ENCODE measurements at regions not wholly inside any gene's neighbourhood (a gene's known extent, or its start where the extent isn't known, plus 50 kb on each side); places are given as distances from the start of the nearest gene placed in this dataset.
A peak's percentile ranks its signal among the peaks of the same experiment; 100 is the strongest.
"Not testable (repeated sequence)": the region's sequence is repeated elsewhere in the genome, so short reads cannot be mapped to it uniquely, and the experiment has no call there.

DNA sequence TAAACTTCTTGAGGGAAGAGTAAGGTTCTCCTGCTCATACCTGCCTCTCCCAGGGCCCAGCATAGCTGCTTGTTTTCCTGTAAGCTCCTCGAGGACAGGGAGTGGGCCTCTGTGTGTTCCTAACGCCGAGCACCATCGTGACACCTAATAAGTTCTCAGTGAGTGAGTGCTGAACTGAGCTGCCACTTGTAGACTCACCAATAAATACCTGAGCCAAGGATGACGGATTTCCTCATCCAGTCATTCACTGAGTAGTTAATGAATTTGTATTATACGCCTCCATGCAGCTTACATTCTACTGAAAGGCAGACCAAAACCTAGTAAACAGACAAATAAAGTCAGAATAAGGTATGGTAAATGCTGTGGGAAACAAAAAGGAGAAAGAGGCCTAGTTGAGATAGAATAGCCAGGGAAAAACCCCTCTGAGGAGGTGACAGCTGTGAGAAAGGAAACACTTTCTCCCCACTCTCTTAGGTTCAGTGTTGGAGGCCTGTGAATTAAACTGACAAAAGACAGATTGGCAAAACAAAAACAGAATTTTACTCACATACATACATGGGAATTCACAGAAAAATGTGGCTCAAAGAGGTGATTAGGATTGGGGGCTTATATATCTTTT is 138.6 kb downstream of the B3GNT2 start:
- DNase-seq (ENCODE audit: low read depth in 2 of 2): no peak

DNA sequence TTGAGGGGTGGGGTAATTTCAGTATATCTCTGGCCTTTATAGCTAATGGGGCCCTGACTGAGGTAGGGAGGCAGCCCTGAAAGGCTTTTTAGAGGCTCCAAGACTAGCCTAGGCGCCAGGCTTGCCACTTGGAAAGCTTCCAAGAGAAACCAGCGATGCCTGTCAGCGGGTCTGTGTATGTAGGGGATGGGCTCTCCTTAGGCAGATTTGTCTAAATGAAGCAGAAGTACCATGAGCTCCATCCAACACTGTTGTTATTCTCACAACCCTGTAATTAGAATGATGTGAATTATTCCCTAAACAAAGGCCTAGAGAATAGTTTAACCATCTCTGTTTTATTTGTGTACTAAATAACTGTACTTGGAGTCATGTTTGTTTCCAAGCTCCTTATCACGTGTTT is 138.1 kb downstream of the B3GNT2 start:
- no peak for DNase-seq (ENCODE audit: low read depth in 2 of 2)

DNA sequence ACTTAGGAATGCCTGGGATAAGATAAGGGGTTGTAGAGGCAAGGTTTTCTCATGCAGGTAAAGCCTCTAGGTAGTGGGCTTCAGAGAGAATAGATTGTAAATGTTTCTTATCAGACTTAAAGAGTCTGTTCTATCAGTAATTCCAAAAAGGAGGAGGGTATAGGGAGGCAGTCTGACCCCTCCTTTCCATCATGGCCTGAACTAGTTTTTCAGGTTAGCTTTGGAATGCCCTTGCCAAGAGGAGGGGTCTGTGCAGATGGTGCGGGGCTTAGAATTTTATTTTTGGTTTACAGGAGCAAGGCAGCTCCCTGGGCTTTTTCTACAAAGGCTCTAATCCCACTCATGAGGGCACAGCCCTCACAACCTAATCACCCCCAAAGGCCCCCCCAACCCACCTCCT is 135.0 kb downstream of the B3GNT2 start:
- DNase-seq (ENCODE audit: low read depth in 2 of 2): no peak

DNA sequence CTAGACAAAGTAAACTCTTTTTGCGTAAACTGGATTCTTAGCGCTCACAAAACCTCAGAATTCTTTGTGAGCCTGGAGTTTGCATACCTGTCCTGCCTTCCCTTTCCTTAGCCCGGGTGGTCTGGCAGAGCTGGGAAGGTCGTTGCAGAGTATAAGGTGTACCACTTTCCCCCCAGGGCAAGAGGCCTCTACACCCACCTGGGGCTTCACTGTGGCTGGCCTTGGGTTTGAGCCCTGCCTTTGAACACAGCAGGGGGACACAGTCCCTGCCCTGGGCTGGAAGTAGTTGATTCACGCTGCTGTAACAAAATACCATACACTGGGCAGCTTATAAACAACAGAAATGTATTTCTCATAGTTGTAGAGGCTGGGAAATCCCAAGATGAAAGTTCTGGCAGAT is 133.9 kb downstream of the B3GNT2 start:
- no peak for DNase-seq (ENCODE audit: low read depth in 2 of 2)

DNA sequence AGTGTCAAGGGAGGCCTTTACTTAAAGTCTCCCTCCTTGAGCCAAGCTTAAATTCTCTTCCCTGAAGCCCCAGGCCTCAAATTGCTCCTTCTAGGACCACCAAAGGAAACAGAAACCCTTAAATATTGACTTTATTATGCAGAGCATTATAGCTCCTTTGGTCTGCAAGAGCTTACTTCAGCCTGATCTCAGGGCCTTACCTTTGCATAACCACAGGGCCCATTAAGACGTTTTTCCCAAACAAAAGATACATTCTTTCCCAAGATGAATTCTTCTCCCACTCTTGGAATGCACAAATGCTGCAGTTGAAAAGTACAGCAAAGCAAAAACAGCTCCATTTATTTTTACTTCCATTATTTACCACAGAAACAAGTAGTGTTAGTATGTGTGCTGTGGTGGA is 130.8 kb downstream of the B3GNT2 start:
- no peak for DNase-seq (ENCODE audit: low read depth in 2 of 2)

DNA sequence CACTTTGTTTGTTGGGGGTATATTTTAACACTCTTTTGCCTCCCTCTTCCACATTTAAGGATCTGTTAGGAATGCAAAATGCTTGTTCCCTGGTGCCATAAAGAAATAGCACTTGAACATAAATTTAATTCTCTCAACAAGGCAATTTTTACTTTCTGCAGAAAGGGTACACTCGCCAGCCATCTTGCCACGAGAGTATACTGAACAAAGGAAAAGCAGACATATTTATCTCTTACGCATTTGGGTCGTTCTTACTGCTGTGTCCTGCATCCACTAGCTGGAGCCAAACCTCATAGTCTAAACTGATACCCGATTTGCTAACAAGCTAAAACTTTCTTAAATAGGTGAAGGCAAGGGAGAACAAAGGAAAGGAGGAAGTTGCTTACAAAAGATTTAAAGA is 129.5 kb downstream of the B3GNT2 start:
- DNase-seq (ENCODE audit: low read depth in 2 of 2): no peak

DNA sequence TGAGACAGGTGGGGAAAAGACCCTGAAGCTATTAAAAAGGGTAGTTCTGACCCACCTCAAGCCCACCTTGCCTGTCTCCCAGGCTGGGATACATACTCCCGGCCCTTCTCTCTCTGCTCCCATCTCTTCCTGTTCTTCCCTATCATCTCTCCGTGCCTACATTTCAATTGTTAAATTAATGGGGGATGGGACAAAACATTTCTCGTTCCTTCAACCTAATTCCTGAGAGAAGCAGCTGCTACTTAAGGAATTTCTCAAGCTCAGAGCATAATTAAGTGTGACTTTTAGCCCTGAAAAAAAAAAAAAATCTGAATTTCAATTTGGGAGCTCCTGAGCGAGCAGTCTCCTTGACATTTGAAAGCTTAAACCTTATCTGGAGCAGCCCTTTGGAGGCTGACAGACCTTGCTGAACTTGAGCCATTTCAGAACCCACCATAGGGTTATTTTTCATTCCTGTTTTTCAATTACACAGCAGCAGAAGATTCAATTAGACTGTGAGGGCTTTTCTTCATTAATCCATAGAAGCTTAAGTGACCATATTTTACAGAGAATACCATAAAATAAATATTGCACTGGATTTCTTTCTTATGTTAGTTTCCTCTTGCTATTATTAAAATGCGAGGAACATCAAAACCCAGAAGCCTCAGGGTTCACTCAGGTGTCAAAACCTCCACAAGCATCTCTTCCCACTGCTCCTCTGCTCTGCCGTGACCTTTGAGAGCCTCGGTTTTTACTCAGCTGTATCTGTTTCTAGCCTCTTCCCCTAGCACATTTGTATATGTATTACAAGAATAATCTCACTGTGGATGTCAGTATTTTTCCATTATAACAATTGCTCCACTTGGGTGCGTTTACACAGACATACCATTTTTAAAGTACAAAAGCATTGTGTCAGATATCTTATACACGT is 125.7 kb downstream of the B3GNT2 start:
- DNase-seq (ENCODE audit: low read depth in 2 of 2): no peak

DNA sequence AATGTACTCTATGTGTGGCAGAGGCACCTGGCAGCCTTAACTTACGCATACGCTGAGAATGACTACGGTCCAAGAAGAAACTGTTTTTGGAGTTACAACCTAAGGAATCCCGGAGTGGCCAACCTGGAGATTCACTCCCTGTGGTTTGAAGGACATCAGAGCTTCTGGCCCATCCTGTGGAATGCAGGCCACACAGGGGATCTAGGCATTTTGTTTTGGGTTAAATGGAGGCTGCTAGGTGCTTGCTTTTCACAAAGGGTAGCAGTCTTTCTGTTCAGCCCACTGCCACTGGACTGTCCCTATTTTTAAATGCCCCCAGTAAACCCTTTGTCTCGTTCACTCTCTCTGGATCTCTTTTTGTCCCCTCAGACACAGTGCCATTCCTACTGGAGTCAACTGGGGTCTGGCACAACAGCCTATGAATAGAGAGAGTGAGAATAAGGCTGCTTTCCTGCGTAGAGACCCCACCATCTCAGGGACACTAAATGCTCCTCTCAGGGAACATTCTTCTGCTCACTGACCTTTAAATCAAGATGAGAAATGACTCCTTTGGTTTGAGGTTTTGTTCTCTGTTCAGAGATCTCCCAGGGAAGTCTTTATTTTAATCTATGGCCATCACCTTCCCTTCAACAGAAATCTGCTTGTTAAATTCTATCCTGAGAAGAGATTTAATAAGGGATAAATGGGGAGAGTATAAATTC is 124.9 kb downstream of the B3GNT2 start:
- DNase-seq (ENCODE audit: low read depth in 2 of 2): no peak

DNA sequence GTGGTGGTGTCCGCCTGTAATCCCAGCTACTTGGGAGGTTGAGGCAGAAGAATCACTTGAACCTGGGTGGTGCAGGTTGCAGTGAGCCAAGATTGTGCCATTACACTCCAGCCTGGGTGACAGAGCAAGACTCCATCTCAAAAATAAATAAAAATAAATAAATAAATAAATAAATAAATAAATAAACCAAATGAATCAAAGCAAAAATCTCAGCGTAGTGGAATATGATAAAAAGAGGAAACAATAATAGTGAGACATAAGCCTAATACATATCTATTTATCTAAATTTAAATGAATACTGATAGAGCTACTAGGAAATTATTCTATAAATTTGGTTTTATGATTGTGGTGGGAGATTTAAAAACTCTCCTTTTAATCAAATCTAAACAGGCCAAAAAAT is 124.2 kb downstream of the B3GNT2 start:
- not testable (repeated sequence) for DNase-seq (ENCODE audit: low read depth in 2 of 2)

DNA sequence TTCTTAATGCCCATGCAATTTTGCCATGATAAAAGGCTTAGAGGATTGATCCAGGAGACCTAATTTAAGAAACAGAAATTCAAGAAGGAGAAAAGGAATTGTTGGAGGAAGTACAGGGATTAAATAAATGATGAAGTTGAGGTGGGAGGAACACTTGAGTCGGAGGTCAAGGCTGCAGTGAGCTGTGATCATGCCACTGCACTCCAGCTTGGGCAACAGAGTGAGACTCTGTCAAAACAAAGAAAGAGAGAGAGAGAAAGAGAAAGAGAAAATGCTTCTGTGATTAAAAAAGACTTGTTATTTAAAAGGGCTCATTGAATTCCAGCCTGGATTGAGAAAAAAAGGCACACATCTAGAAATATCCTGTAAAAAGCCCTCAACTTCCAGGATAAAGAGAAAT is 123.2 kb downstream of the B3GNT2 start:
- DNase-seq (ENCODE audit: low read depth in 2 of 2): no peak

DNA sequence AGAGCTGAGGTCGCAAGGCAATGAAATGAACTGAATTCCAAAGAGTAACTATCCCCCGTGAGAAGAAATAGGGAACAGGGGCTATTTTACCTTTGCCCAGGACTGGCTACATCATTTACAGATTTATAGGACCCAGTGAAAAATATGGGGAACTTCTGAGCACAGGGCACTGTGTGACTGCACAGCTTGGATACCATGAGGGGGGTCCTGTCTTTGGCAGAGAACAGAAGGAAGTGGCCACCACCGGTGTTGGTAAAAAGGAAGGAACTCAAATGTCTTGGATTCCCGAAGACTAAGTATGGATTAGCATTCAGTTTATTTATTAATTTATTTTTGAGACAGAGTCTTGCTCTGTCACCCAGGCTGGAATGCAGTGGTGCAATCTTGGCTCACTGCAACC is 119.6 kb downstream of the B3GNT2 start:
- no peak for DNase-seq (ENCODE audit: low read depth in 2 of 2)

DNA sequence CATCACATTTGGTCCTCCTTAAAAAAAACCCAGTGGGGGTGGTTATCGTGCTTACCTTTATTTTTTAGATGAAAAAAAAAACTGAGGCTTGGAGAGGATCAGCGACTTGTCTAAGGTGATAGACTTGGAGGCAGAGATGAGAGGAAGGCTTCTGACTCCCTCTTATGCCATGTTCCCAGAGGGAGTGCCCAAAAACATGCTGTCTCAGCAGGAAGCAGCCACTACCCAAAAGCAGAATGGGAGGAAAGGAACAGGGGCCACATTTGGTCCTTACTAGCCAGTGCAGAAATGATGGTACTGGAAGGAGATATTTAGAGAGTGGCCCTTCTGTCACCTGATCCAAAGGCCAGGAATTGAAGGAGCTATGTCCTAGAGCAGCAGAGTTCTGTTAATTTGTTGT is 118.4 kb downstream of the B3GNT2 start:
- DNase-seq (ENCODE audit: low read depth in 2 of 2): no peak

DNA sequence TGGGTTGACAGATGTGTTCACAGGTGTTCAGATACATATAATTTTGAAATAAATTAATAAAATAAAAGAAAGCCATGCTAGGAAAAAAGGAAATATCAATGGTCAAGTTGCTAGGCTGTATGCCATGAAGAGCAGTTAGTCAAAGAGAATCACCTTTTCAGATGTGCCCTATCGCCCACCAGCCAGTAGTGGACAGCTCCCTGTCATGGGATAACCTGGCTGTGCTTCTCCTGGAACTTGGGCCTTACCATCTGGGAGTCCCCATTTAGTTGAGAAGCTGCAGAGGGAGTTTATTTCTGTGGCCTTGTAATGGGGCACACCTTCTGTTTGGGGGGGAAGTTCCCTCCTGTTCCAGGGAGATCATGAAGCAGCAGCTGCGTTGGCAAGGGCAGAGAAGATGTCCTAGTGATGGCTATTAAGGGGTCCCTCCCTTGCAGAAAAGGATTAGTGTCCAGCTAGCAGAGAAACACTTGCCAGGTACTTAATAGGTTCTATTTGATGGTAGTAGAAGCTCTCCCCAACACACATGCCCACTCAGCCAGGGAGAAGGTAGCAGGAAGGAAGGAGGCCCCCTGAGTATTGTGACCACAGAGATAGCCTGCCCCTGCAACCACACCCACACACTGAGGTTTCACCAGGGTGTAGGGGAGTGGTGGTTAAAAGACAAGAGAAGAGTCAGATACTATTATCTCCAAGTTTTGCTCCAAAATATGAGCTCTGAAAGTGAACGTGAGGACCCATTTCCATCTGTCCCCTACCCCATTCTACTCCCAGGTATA is 117.7 kb downstream of the B3GNT2 start:
- DNase-seq (ENCODE audit: low read depth in 2 of 2): peak in 1 of 2 donors; percentile 15

DNA sequence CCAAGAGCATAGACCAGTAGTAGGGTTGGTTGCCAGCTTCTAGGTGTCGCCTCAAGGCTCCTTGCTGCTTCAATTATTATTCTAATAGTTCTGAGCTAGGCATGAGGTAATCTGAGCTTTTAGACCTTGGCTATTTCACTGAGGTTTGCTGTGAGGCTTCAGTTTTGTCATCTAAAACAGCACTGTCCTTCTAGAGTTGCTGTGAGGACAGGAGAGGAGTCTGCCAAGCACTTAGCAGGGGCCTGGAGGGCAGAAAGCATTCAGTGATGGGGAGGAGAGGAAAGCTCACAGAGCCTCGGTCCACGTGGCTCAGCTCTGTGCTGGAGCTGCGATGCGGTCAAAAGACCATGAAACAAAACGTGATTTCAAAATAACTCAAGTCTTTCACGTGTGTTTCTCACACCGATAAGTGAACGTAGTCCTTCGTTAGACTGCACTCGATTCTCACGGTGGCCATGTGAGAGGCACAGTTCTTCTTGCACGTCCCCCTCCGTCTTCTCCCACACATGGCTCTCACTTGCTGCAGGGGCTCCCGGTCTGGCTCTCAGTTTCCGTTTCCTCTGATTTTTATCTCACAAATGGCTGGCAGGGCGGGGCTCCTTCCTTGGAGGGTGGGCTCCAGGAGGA is 113.7 kb downstream of the B3GNT2 start:
- peak in 1 of 2 donors; percentile 15 for DNase-seq (ENCODE audit: low read depth in 2 of 2)

DNA sequence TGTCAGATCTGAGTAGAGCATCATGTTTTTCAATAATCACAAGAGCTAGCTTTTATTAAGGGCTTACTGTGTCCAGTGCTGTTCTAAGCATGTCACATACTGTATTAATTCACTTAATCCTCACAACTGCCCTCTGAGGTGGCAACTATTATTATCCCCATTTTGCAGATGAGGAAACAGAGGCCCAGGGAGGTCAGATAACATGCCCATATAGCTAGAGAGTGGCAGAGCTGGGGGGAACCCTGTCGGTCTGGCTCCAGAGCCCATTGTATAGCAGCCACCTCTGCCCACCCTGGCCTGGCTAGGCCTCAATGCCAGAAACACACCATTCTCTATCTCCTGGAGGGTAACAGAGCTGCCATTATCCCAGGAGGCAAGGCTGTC is 113.2 kb downstream of the B3GNT2 start:
- no peak for DNase-seq (ENCODE audit: low read depth in 2 of 2)

DNA sequence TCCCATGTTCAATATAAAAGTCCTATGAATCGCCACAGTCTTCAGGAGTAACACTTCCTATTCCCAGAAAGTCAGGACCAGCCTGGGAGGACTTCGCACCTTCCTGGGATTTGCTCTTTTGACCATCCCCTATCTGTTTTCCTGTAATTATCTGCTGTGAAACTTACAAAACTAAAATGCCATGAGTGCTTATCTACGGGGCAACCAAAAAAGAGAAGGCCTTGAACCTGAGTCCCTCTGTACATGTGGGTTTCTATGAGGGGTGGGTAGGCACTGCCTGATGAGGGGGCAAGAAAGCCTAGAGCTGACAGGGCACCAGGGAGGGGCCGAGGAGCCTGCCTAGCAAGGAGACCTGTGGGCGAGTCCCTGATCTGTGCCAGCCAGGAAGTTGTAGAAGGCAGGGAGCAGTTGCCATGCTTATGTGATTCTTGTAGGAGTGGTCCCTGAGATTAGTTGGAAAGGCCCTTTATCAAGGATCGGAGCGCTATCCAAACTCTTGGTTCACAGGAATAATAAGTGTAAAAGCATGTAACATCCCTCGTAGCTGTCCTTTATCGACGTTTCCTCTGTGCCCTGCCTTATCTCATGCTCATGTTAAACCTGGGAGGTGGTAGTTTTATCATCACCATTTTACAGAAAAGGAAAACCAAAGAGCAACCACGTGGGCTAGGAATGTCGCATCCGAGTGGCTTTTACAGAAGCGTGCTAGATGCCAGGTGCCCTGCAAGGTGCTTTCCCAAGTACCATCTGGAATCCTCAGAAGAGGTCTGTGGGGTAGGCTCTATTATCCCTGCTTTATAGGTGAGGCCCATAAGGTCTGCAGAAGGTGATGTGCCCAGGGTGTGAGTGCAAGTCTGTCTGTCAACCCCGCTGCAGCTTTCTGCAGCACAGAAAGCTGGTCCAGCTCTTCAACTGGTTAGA is 111.8 kb downstream of the B3GNT2 start:
- DNase-seq (ENCODE audit: low read depth in 2 of 2): no peak

DNA sequence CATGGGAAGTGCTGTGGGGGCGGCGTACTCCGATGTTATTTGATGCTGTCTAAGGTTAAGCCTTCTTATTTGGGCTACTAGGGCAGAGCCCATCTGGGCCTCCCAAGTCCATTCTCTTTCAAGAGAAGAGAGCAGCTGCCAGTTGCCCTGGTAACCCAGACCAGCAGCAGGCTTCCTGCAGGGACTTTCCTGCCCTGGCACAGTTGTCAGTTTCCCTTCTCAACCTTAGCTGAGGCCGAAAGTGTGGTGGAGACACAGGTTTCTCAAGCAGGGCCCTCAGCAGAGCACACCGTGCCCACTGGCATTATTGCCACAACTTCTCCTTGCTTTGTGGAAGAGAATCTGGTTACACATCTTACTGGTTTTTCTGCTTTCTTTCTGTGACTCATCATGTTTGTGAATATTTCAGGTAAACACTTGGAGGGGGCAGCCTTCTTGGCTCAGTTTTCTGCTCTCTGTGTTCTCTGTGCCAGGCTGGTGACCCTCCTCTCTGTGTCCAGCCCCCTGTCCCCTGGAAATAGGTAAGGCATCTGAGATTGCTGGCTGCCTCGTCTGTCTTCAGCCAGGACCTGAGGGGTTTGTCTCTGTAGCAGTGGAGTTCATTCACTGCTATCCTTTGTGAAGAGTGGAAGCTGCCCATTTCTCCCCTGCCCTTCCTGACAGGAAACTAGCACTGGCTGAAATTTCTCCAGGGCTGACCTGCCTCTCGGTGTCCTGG is 111.0 kb downstream of the B3GNT2 start:
- no peak for DNase-seq (ENCODE audit: low read depth in 2 of 2)

DNA sequence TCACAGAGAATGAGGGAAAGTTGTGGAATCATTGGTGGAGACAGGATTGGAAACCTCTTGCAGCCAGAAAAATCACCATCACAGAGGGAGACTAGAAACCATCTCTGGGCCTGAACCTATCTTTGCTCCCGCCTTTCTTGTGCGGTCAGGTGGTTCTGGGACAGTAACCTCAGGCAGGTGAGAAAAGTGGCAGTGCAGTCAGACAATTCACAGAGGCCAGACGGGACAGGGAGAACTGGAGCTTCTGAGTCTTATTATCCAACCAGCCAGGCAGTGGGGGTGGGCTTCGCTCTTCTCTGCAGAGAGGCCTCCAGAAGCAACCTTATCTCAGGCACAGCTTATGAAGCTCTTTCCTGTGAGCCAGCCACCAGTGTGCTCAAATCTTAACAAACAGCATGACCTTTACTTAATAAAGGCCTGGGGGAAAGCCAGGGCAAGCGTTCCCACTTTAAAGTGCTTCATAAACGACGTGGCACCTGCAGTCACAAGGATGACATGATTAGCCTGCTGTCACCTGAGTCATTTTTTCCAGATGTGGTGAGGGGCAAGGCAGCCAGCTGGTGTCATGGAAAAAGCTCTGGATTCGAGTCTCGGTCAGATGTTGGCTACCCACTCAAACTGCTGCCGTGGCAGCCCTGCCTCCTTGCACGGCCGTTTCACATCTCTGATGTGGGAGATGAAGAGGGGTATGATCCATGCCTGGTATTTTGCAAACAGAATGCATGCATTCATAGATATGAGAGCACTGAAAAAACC is 109.7 kb downstream of the B3GNT2 start:
- peak; percentile 58 to 78 for DNase-seq (ENCODE audit: low read depth in 2 of 2)
